ENCODE measurements at regions not wholly inside any gene's neighbourhood (a gene's known extent, or its start where the extent isn't known, plus 50 kb on each side); places are given as distances from the start of the nearest gene placed in this dataset.
A peak's percentile ranks its signal among the peaks of the same experiment; 100 is the strongest.

DNA sequence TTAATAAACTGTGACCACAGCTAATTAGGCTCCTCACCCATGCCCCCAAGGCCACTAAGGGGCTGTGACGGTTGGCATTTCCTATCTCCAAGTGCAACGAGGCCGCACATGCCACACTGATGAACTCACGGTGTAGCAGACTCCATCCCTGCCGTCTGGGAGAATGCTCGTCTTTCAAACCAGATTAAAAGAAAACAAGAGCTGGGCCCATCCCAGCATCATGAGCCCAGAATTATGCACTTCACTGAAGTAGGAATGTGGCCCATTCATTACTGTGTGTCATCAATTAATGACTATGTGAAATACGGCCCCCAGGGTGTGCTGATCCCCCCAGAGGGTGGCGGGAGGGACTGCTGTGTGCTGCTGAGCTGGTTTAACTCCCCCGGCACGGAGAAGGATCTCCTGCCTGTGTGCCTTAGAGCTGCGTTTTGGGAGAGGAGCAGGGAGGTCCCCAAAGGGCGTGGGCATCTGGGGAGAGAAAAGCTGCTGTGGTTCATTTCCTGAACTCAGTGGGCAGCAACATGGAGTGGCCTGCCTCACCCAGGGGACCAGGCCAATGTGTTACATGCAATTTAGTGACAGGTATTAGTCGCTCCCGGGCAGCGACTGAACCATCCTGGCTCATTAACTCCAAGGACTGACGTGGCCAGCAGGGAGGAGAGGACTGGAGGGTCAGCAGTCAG is 194.5 kb downstream of the FOXL1 start:
- H3K23ac ChIP-seq (ENCODE audit: low read length in 2 of 2): no peak overlapping the region
- H3K9me3 ChIP-seq (ENCODE audit: control insufficient read depth, low read length): no peaks in the 10 kb centered on the region
- peak overlapping the region; percentile 19 for H4K8ac ChIP-seq (ENCODE audit: low read length)
- H2BK5ac ChIP-seq (ENCODE audit: low read depth, low read length, poor library complexity, severe bottlenecking): peak overlapping the region; percentile 67
- no peak overlapping the region for H3K14ac ChIP-seq (ENCODE audit: low read length in 2 of 2)
- H3K4me1 ChIP-seq (ENCODE audit: control insufficient read depth, insufficient read depth, low read depth, low read length): peaks cover 29% of the 10 kb centered on the region
- 45% methylated on average over 16 of the region's 16 CpGs for WGBS
- peaks cover 0 to 75% of the 10 kb centered on the region in 2 experiments for H3K27me3 ChIP-seq (ENCODE audit: control insufficient read depth in 1 of 2, insufficient read depth in 1 of 2, low read length in 2 of 2)
- no peak overlapping the region for H3K4me3 ChIP-seq (ENCODE audit: insufficient read depth in 1 of 2, low read depth in 1 of 2, low read length in 2 of 2)
- H2AFZ ChIP-seq (ENCODE audit: low read depth, low read length): no peak overlapping the region
- no peaks in the 10 kb centered on the region for H3K79me1 ChIP-seq (replicated peaks; ENCODE audit: low read length, poor library complexity, severe bottlenecking)
- no peak overlapping the region for H2BK120ac ChIP-seq (ENCODE audit: low read depth, low read length)
- H3K27ac ChIP-seq (ENCODE audit: low read length, poor library complexity, severe bottlenecking): peak overlapping the region; percentile 92
- peak overlapping the region; percentile 12 to 51 for H3K18ac ChIP-seq (ENCODE audit: low read depth in 1 of 2, low read length in 2 of 2)
- DNase-seq: peak; percentile 64
- H3K4me2 ChIP-seq (ENCODE audit: low read length, poor library complexity, severe bottlenecking): peak overlapping the region; percentile 36
- no peak overlapping the region for H3K9ac ChIP-seq (ENCODE audit: low read length)
- peak overlapping the region; percentile 30 for H2BK15ac ChIP-seq (ENCODE audit: low read depth, poor library complexity, severe bottlenecking)
- H2BK12ac ChIP-seq (ENCODE audit: low read length in 2 of 2): peak overlapping the region; percentile 33 to 59
- peak overlapping the region; percentile 77 for H2AK5ac ChIP-seq (ENCODE audit: low read length, severe bottlenecking)
- peak overlapping the region; percentile 18 for H4K91ac ChIP-seq (ENCODE audit: low read length)
- H3K36me3 ChIP-seq (ENCODE audit: control insufficient read depth in 1 of 2, insufficient read depth in 2 of 2, low read depth in 1 of 2, low read length in 2 of 2): no peaks in the 10 kb centered on the region
- H3K4ac ChIP-seq (ENCODE audit: low read depth in 1 of 2, low read length in 2 of 2): peak overlapping the region in 1 of 2 experiments; percentile 21

DNA sequence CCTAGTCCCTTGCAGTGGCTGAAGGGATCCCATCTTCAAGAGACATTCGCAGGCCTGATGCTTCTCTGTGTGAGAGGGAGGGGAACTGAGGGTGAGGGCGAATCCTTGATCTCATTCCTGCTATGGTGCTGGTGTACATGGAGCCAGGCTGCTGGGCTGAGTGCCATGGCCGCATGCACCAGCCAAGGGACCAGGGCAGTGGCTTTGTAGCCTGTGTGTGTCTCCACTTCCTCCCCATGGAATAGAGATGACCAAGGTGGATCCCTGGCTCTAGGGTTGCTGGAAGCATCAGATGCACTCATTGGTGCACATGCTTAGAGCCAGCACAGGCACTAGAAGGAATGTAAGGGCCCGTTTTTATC is 195.0 kb downstream of the FOXL1 start:
- Histone ChIP-seq H4K8ac (ENCODE audit: low read length) (no peak overlapping the region), H3K27me3 (ENCODE audit: control insufficient read depth in 1 of 2, insufficient read depth in 1 of 2, low read length in 2 of 2) (peaks cover 0 to 75% of the 10 kb centered on the region in 2 experiments), H2BK12ac (ENCODE audit: low read length in 2 of 2) (peak overlapping the region; percentile 17 to 59), H3K9me3 (ENCODE audit: control insufficient read depth, low read length) (no peaks in the 10 kb centered on the region), H3K9ac (ENCODE audit: low read length) (no peak overlapping the region), H3K27ac (ENCODE audit: low read length, poor library complexity, severe bottlenecking) (peak overlapping the region; percentile 92), H3K4me1 (ENCODE audit: control insufficient read depth, insufficient read depth, low read depth, low read length) (peaks cover 26% of the 10 kb centered on the region), H3K36me3 (ENCODE audit: control insufficient read depth in 1 of 2, insufficient read depth in 2 of 2, low read depth in 1 of 2, low read length in 2 of 2) (no peaks in the 10 kb centered on the region), H2BK5ac (ENCODE audit: low read depth, low read length, poor library complexity, severe bottlenecking) (no peak overlapping the region), H2AK5ac (ENCODE audit: low read length, severe bottlenecking) (peak overlapping the region; percentile 77), H3K79me1 (replicated peaks; ENCODE audit: low read length, poor library complexity, severe bottlenecking) (no peaks in the 10 kb centered on the region), H3K18ac (ENCODE audit: low read depth in 1 of 2, low read length in 2 of 2) (peak overlapping the region in 1 of 2 experiments; percentile 12), H2BK120ac (ENCODE audit: low read depth, low read length) (no peak overlapping the region), H4K91ac (ENCODE audit: low read length) (peak overlapping the region; percentile 18), H2BK15ac (ENCODE audit: low read depth, poor library complexity, severe bottlenecking) (peak overlapping the region; percentile 30), H3K4ac (ENCODE audit: low read depth in 1 of 2, low read length in 2 of 2) (peak overlapping the region in 1 of 2 experiments; percentile 21), H2AFZ (ENCODE audit: low read depth, low read length) (no peak overlapping the region), H3K4me2 (ENCODE audit: low read length, poor library complexity, severe bottlenecking) (no peak overlapping the region), H3K23ac (ENCODE audit: low read length in 2 of 2) (no peak overlapping the region), H3K14ac (ENCODE audit: low read length in 2 of 2) (no peak overlapping the region), H3K4me3 (ENCODE audit: insufficient read depth in 1 of 2, low read depth in 1 of 2, low read length in 2 of 2) (no peak overlapping the region)
- 93% methylated on average over 4 of the region's 4 CpGs for WGBS
- DNase-seq: no peak

DNA sequence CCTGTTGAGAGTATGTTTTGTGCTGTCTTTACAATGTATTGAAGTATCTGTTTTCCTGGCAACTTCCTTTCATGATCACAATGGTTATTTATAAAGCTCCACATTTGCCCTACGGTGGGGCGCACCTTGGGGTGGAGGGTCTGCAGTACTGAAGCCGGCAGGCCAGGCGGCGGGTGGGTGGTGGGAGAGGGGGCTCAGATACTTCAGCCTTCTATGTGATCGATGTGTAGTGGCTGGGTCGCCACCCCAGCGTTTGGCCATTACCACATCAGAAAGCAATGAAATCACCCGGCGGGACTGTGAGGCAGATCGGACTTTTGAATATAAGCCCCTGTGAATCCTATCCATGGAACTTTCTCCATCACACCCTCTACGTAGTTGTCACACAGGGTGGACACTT is 196.6 kb downstream of the FOXL1 start:
- DNase-seq: no peak
- 96% methylated on average over 12 of the region's 12 CpGs for WGBS
- Histone ChIP-seq H2AFZ (ENCODE audit: low read depth, low read length) (no peak overlapping the region), H3K23ac (ENCODE audit: low read length in 2 of 2) (no peak overlapping the region), H3K4me1 (ENCODE audit: control insufficient read depth, insufficient read depth, low read depth, low read length) (peaks cover 23% of the 10 kb centered on the region), H4K8ac (ENCODE audit: low read length) (no peak overlapping the region), H3K14ac (ENCODE audit: low read length in 2 of 2) (no peak overlapping the region), H2BK12ac (ENCODE audit: low read length in 2 of 2) (no peak overlapping the region), H3K4me3 (ENCODE audit: insufficient read depth in 1 of 2, low read depth in 1 of 2, low read length in 2 of 2) (no peak overlapping the region), H3K27ac (ENCODE audit: low read length, poor library complexity, severe bottlenecking) (no peak overlapping the region), H2BK5ac (ENCODE audit: low read depth, low read length, poor library complexity, severe bottlenecking) (no peak overlapping the region), H3K36me3 (ENCODE audit: control insufficient read depth in 1 of 2, insufficient read depth in 2 of 2, low read depth in 1 of 2, low read length in 2 of 2) (no peaks in the 10 kb centered on the region), H2BK15ac (ENCODE audit: low read depth, poor library complexity, severe bottlenecking) (no peak overlapping the region), H3K4ac (ENCODE audit: low read depth in 1 of 2, low read length in 2 of 2) (no peak overlapping the region), H4K91ac (ENCODE audit: low read length) (no peak overlapping the region), H2BK120ac (ENCODE audit: low read depth, low read length) (no peak overlapping the region), H3K9me3 (ENCODE audit: control insufficient read depth, low read length) (no peaks in the 10 kb centered on the region), H3K27me3 (ENCODE audit: control insufficient read depth in 1 of 2, insufficient read depth in 1 of 2, low read length in 2 of 2) (peaks cover 0 to 75% of the 10 kb centered on the region in 2 experiments), H3K79me1 (replicated peaks; ENCODE audit: low read length, poor library complexity, severe bottlenecking) (no peaks in the 10 kb centered on the region), H2AK5ac (ENCODE audit: low read length, severe bottlenecking) (no peak overlapping the region), H3K18ac (ENCODE audit: low read depth in 1 of 2, low read length in 2 of 2) (no peak overlapping the region), H3K9ac (ENCODE audit: low read length) (no peak overlapping the region), H3K4me2 (ENCODE audit: low read length, poor library complexity, severe bottlenecking) (no peak overlapping the region)

DNA sequence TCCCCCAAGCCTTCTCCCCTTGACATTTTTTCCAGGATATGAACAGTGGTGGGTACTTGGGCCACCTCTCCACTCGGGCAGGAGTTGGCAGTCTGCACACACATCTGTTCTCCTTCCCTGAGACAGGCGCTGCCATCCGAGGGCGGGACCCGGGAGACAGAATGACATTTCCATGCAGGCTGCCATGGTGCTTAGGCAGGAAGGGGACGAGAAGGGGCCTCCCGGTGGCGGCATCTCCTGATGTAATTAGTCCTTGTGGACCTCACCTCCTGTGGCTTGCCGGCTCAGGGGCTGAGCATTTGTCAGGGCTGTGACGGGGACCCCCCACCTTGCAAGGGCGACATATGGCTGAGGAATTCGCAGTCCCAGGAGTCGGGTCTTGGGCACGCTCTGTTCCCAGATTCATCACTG is 197.2 kb downstream of the FOXL1 start:
- H3K14ac ChIP-seq (ENCODE audit: low read length in 2 of 2): no peak overlapping the region
- no peak overlapping the region for H3K18ac ChIP-seq (ENCODE audit: low read depth in 1 of 2, low read length in 2 of 2)
- H4K8ac ChIP-seq (ENCODE audit: low read length): no peak overlapping the region
- no peak overlapping the region for H2BK5ac ChIP-seq (ENCODE audit: low read depth, low read length, poor library complexity, severe bottlenecking)
- H3K27me3 ChIP-seq (ENCODE audit: control insufficient read depth in 1 of 2, insufficient read depth in 1 of 2, low read length in 2 of 2): peaks cover 0 to 76% of the 10 kb centered on the region in 2 experiments
- H3K36me3 ChIP-seq (ENCODE audit: control insufficient read depth in 1 of 2, insufficient read depth in 2 of 2, low read depth in 1 of 2, low read length in 2 of 2): no peaks in the 10 kb centered on the region
- 51% methylated on average over 14 of the region's 14 CpGs for WGBS
- no peak overlapping the region for H2BK12ac ChIP-seq (ENCODE audit: low read length in 2 of 2)
- H2BK120ac ChIP-seq (ENCODE audit: low read depth, low read length): no peak overlapping the region
- no peak overlapping the region for H2AK5ac ChIP-seq (ENCODE audit: low read length, severe bottlenecking)
- H3K4me2 ChIP-seq (ENCODE audit: low read length, poor library complexity, severe bottlenecking): no peak overlapping the region
- H2BK15ac ChIP-seq (ENCODE audit: low read depth, poor library complexity, severe bottlenecking): no peak overlapping the region
- H3K4ac ChIP-seq (ENCODE audit: low read depth in 1 of 2, low read length in 2 of 2): no peak overlapping the region
- no peak overlapping the region for H3K23ac ChIP-seq (ENCODE audit: low read length in 2 of 2)
- no peak overlapping the region for H3K9ac ChIP-seq (ENCODE audit: low read length)
- H3K79me1 ChIP-seq (replicated peaks; ENCODE audit: low read length, poor library complexity, severe bottlenecking): no peaks in the 10 kb centered on the region
- no peak overlapping the region for H2AFZ ChIP-seq (ENCODE audit: low read depth, low read length)
- no peak overlapping the region for H3K4me3 ChIP-seq (ENCODE audit: insufficient read depth in 1 of 2, low read depth in 1 of 2, low read length in 2 of 2)
- peaks cover 23% of the 10 kb centered on the region for H3K4me1 ChIP-seq (ENCODE audit: control insufficient read depth, insufficient read depth, low read depth, low read length)
- no peak overlapping the region for H4K91ac ChIP-seq (ENCODE audit: low read length)
- H3K27ac ChIP-seq (ENCODE audit: low read length, poor library complexity, severe bottlenecking): no peak overlapping the region
- no peaks in the 10 kb centered on the region for H3K9me3 ChIP-seq (ENCODE audit: control insufficient read depth, low read length)
- peak; percentile 16 for DNase-seq

Data from mesenchymal stem cell (in vitro differentiated cells and primary cell).